ENCODE measurements at regions not wholly inside any gene's neighbourhood (a gene's known extent, or its start where the extent isn't known, plus 50 kb on each side); places are given as distances from the start of the nearest gene placed in this dataset.

DNA sequence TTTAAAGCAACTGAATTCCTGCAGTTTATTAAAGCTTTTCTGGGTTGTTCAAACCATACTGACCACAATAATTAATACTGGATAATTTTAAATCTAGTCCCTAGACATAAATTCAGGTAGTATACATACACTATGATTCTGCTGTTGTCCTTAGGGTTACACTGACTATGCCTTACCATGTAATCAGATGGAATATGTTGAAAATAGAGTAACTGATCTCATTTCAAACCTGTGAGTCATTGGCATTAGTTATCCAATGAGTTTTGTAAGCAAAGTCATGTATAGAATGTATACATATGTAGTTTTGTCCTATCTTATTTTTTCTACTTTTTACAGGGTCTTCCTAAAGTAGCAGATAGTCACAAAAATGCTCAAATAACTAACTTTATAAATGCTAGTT lies 517.1 kb upstream of the CCDC54 start:
- H3K79me2 ChIP-seq = no peaks in the 10 kb centered on the region
- no peaks in the 10 kb centered on the region for H3K4me1 ChIP-seq
- no peak overlapping the region for H3K4me2 ChIP-seq (ENCODE audit: low read length)
- no peak overlapping the region for H3K4me3 ChIP-seq (ENCODE audit: low read depth, low read length)
- TF ChIP-seq, protein P1, sequence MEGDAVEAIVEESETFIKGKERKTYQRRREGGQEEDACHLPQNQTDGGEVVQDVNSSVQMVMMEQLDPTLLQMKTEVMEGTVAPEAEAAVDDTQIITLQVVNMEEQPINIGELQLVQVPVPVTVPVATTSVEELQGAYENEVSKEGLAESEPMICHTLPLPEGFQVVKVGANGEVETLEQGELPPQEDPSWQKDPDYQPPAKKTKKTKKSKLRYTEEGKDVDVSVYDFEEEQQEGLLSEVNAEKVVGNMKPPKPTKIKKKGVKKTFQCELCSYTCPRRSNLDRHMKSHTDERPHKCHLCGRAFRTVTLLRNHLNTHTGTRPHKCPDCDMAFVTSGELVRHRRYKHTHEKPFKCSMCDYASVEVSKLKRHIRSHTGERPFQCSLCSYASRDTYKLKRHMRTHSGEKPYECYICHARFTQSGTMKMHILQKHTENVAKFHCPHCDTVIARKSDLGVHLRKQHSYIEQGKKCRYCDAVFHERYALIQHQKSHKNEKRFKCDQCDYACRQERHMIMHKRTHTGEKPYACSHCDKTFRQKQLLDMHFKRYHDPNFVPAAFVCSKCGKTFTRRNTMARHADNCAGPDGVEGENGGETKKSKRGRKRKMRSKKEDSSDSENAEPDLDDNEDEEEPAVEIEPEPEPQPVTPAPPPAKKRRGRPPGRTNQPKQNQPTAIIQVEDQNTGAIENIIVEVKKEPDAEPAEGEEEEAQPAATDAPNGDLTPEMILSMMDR (IDR thresholded peaks at IDR 0.05) = no peak
- H3K9ac ChIP-seq = no peak overlapping the region
- no peaks in the 10 kb centered on the region for H3K27me3 ChIP-seq (ENCODE audit: control insufficient read depth, insufficient read depth, low read length)
- no peak overlapping the region for H2AFZ ChIP-seq
- H3K36me3 ChIP-seq (ENCODE audit: control insufficient read depth, insufficient read depth, low read length) = no peaks in the 10 kb centered on the region
- H3K27ac ChIP-seq = no peak overlapping the region
- no peaks in the 10 kb centered on the region for H3K9me3 ChIP-seq (ENCODE audit: control insufficient read depth, low read length)

DNA sequence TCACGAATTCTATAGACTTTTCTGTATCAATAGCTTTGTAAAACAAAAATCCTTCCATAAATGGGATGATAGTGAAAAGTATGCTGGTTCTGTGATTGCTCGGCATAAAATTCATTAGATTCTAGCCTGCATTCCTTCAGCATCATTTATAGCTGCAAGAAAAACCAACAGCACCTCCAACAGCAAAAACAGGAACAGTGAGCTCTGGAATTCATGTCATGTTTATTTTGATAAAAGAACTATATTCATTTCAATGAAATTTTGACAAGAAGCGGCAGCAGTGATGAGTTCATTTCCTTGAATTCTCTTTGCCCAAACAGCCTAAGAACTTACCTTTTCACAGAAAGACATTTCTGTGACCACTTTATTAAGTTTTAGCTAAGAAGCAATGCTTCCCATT lies 515.2 kb upstream of the CCDC54 start:
- Histone ChIP-seq H3K36me3 (ENCODE audit: control insufficient read depth, insufficient read depth, low read length) (no peaks in the 10 kb centered on the region), H3K4me3 (ENCODE audit: low read depth, low read length) (no peak overlapping the region)

DNA sequence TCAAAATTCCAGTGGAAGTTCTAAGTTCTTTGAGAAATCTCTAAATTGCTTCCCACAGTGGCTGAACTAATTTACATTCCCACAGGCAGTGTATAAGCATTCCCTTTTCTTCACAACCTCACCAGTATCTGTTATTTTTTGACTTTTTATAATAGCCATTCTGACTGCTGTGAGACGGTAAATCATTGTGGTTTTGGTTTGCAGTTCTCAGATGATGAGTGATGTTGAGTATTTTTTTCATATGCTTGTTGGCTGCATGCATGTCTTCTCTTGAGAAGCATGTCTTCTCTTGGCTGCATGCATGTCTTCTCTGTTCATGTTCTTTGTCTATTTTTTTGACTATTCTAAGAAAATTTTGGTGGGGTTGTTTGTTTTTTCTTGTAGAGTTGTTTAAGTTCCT lies 499.6 kb upstream of the CCDC54 start:
- no peaks in the 10 kb centered on the region for H3K36me3 ChIP-seq (ENCODE audit: control insufficient read depth, insufficient read depth, low read length)
- no peak overlapping the region for H3K4me3 ChIP-seq (ENCODE audit: low read depth, low read length)
- no peak overlapping the region for H3K27ac ChIP-seq
- no peaks in the 10 kb centered on the region for H3K27me3 ChIP-seq (ENCODE audit: control insufficient read depth, insufficient read depth, low read length)
- no peak overlapping the region for H2AFZ ChIP-seq
- TF ChIP-seq, protein P1 (IDR thresholded peaks at IDR 0.05) = no peak
- H3K9ac ChIP-seq = no peak overlapping the region
- H3K79me2 ChIP-seq = no peaks in the 10 kb centered on the region
- H3K9me3 ChIP-seq (ENCODE audit: control insufficient read depth, low read length) = no peaks in the 10 kb centered on the region
- H3K4me2 ChIP-seq (ENCODE audit: low read length) = no peak overlapping the region
- H3K4me1 ChIP-seq = no peaks in the 10 kb centered on the region

More for the DNA sequence above, 515.2 kb upstream of the CCDC54 start:
- TF ChIP-seq, protein P1 (IDR thresholded peaks at IDR 0.05) = no peak
- Histone ChIP-seq H3K27me3 (ENCODE audit: control insufficient read depth, insufficient read depth, low read length) (no peaks in the 10 kb centered on the region), H2AFZ (no peak overlapping the region), H3K4me2 (ENCODE audit: low read length) (no peak overlapping the region), H3K9ac (no peak overlapping the region), H3K79me2 (no peaks in the 10 kb centered on the region), H3K9me3 (ENCODE audit: control insufficient read depth, low read length) (no peaks in the 10 kb centered on the region), H3K4me1 (no peaks in the 10 kb centered on the region), H3K27ac (no peak overlapping the region)

DNA sequence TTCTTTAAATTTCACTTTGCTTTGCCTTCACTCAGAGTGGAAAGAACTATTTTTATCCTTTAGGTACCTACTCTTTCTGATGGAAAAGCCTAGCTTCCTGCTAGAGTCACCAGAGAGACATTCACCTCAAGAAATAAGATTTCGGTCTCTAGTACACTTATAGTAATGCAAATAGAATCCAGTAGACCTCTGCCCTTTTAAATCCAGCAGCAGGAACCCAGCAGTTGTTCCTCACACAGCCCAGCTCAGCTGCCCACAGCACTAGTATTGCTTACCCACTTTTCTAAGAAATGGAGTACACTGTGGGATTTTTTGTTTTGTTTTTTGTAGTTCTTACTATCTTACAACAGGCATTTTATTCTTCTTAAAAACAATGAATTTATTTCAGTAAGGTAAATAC lies 497.0 kb upstream of the CCDC54 start:
- no peaks in the 10 kb centered on the region for H3K4me1 ChIP-seq
- no peak overlapping the region for H3K9ac ChIP-seq
- TF ChIP-seq, protein P1 (IDR thresholded peaks at IDR 0.05) = no peak
- no peak overlapping the region for H2AFZ ChIP-seq
- H3K9me3 ChIP-seq (ENCODE audit: control insufficient read depth, low read length) = no peaks in the 10 kb centered on the region
- H3K79me2 ChIP-seq = no peaks in the 10 kb centered on the region
- H3K4me2 ChIP-seq (ENCODE audit: low read length) = no peak overlapping the region
- H3K27me3 ChIP-seq (ENCODE audit: control insufficient read depth, insufficient read depth, low read length) = no peaks in the 10 kb centered on the region
- H3K4me3 ChIP-seq (ENCODE audit: low read depth, low read length) = no peak overlapping the region
- H3K27ac ChIP-seq = no peak overlapping the region
- H3K36me3 ChIP-seq (ENCODE audit: control insufficient read depth, insufficient read depth, low read length) = no peaks in the 10 kb centered on the region

DNA sequence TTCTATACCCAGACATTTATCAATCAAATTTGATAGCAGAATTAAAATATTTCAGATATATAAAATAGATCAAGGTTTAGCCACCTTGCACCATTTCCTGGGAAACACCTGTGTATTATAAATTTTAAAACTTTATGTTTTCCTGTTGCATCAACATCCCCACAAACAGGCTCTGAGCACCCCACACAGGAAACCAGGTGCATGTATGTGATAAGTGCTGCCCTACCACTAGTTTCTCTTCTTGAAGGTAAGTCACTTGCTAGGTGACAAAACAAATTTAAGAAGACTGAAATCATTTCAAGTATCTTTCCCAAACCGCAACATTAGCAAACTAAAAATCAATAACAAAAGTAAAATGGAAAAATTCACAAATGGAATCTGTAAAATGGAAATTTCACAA lies 496.1 kb upstream of the CCDC54 start:
- Histone ChIP-seq H3K4me2 (ENCODE audit: low read length) (no peak overlapping the region), H3K4me3 (ENCODE audit: low read depth, low read length) (no peak overlapping the region), H3K9ac (no peak overlapping the region), H2AFZ (no peak overlapping the region), H3K27me3 (ENCODE audit: control insufficient read depth, insufficient read depth, low read length) (no peaks in the 10 kb centered on the region), H3K27ac (no peak overlapping the region), H3K79me2 (no peaks in the 10 kb centered on the region), H3K36me3 (ENCODE audit: control insufficient read depth, insufficient read depth, low read length) (no peaks in the 10 kb centered on the region), H3K9me3 (ENCODE audit: control insufficient read depth, low read length) (no peaks in the 10 kb centered on the region), H3K4me1 (no peaks in the 10 kb centered on the region)
- TF ChIP-seq, protein P1 (IDR thresholded peaks at IDR 0.05) = no peak

Data from parathyroid adenoma (tissue), 2 donors.